ENCODE measurements at regions not wholly inside any gene's neighbourhood (a gene's known extent, or its start where the extent isn't known, plus 50 kb on each side); places are given as distances from the start of the nearest gene placed in this dataset.

DNA sequence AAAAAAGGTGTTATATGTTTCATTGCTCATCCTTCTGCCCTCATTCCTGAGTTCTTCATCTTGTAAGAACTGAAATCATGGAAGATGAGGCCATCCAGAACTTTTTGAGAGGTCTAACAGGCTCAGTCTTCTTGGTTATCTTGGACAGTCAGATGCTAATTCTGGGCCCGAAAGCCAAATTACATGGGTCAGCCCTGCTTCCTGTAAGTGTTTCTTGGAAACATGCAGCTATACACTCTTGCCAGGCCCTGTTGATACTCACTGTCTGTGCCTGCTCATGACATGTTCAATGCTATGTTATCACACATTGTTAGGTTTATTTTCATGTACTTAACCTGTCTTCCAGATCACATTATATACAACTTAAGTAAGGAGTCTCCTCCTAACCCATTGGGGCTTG lies 542.5 kb downstream of the NUF2 start:
- Histone ChIP-seq H2AK5ac (ENCODE audit: low read depth, low read length) (no peak overlapping the region), H3K79me1 (ENCODE audit: low read depth in 1 of 2, low read length in 2 of 2) (no peaks in the 10 kb centered on the region), H3K23ac (ENCODE audit: low read depth, low read length) (no peak overlapping the region), H3K4ac (ENCODE audit: low read depth, low read length) (no peak overlapping the region), H3K36me3 (ENCODE audit: control insufficient read depth, insufficient read depth, low read length) (no peaks in the 10 kb centered on the region), H3K9ac (ENCODE audit: low read depth, low read length) (no peak overlapping the region), H3K27ac (ENCODE audit: insufficient read depth, low read length) (no peak overlapping the region), H4K20me1 (ENCODE audit: insufficient read depth, low read length) (no peaks in the 10 kb centered on the region), H2BK5ac (ENCODE audit: low read depth, low read length, poor library complexity, severe bottlenecking) (no peak overlapping the region), H3K14ac (replicated peaks; ENCODE audit: low read depth, low read length) (no peak overlapping the region), H2AK9ac (replicated peaks; ENCODE audit: low read depth, low read length, poor library complexity) (no peak overlapping the region), H2AFZ (replicated peaks; ENCODE audit: low read length, poor library complexity) (no peak overlapping the region), H4K5ac (ENCODE audit: low read depth, low read length) (no peak overlapping the region), H2BK20ac (ENCODE audit: low read depth, low read length) (no peak overlapping the region), H3K9me1 (ENCODE audit: insufficient read depth, low read length) (no peaks in the 10 kb centered on the region), H3K4me1 (ENCODE audit: control insufficient read depth, insufficient read depth, low read length) (no peaks in the 10 kb centered on the region), H3K56ac (ENCODE audit: extremely low read depth, insufficient read depth, low read length) (no peak overlapping the region), H4K91ac (ENCODE audit: insufficient read depth, low read depth, low read length) (no peak overlapping the region), H3K9me3 (ENCODE audit: control insufficient read depth, insufficient read depth, low read length) (no peaks in the 10 kb centered on the region; the same call in 1 of the 2 replicates), H3K18ac (ENCODE audit: low read depth, low read length) (no peak overlapping the region), H4K8ac (ENCODE audit: low read depth in 2 of 2, low read length in 2 of 2) (no peak overlapping the region), H3K27me3 (ENCODE audit: control insufficient read depth, insufficient read depth, low read length) (no peaks in the 10 kb centered on the region), H3K4me3 (ENCODE audit: insufficient read depth, low read depth, low read length) (no peak overlapping the region), H3K4me2 (ENCODE audit: low read depth, low read length) (no peak overlapping the region), H2BK120ac (ENCODE audit: low read depth, low read length) (no peak overlapping the region), H2BK15ac (ENCODE audit: low read depth, low read length) (no peak overlapping the region)
- 83% methylated on average over 1 of the region's 1 CpG; no CpG with 5 or more reads in 1 of the 2 experiments for WGBS, 2 experiments (ENCODE audit: extremely low coverage in 2 of 2, insufficient read length in 1 of 2)
- dilution Hi-C loops (cut with HindIII; ENCODE audit: low sequenced_read_pairs, unreplicated experiment) (no loop called here), intact Hi-C loops (cut with micrococcal nuclease) (no loop called here), in situ Hi-C loops (cut with MboI; ENCODE audit: low sequenced_read_pairs) (no loop called here)
- ATAC-seq (ENCODE audit: low read depth) (no peak), DNase-seq (no peak)
- CTCF ChIA-PET = no interaction called here
- no peak for TF ChIP-seq CHD1 (IDR thresholded peaks at IDR 0.05; ENCODE audit: low read depth, low read length)
- TF ChIP-seq MAZ (IDR thresholded peaks at IDR 0.05; ENCODE audit: borderline replicate concordance, low read depth, low read length) = no peak
- no peak for TF ChIP-seq CEBPB (IDR thresholded peaks at IDR 0.05; ENCODE audit: low read depth, low read length)
- TF ChIP-seq SMC3 (IDR thresholded peaks at IDR 0.05; ENCODE audit: low read depth, low read length) = no peak
- no peak for TF ChIP-seq BHLHE40 (IDR thresholded peaks at IDR 0.05; ENCODE audit: low read depth, low read length)
- TF ChIP-seq, protein P1, sequence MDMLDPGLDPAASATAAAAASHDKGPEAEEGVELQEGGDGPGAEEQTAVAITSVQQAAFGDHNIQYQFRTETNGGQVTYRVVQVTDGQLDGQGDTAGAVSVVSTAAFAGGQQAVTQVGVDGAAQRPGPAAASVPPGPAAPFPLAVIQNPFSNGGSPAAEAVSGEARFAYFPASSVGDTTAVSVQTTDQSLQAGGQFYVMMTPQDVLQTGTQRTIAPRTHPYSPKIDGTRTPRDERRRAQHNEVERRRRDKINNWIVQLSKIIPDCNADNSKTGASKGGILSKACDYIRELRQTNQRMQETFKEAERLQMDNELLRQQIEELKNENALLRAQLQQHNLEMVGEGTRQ (IDR thresholded peaks at IDR 0.05; ENCODE audit: low read depth, low read length) = no peak
- TF ChIP-seq MXI1 (IDR thresholded peaks at IDR 0.05; ENCODE audit: borderline replicate concordance, low read depth, low read length) = no peak
- TF ChIP-seq, protein P2, sequence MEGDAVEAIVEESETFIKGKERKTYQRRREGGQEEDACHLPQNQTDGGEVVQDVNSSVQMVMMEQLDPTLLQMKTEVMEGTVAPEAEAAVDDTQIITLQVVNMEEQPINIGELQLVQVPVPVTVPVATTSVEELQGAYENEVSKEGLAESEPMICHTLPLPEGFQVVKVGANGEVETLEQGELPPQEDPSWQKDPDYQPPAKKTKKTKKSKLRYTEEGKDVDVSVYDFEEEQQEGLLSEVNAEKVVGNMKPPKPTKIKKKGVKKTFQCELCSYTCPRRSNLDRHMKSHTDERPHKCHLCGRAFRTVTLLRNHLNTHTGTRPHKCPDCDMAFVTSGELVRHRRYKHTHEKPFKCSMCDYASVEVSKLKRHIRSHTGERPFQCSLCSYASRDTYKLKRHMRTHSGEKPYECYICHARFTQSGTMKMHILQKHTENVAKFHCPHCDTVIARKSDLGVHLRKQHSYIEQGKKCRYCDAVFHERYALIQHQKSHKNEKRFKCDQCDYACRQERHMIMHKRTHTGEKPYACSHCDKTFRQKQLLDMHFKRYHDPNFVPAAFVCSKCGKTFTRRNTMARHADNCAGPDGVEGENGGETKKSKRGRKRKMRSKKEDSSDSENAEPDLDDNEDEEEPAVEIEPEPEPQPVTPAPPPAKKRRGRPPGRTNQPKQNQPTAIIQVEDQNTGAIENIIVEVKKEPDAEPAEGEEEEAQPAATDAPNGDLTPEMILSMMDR (conservative IDR thresholded peaks at IDR 0.05; ENCODE audit: low read depth, low read length) = no peak
- no peak for TF ChIP-seq POLR2A (IDR thresholded peaks at IDR 0.05; ENCODE audit: low read depth, low read length)
- no peak for TF ChIP-seq RAD21 (IDR thresholded peaks at IDR 0.05; ENCODE audit: low read length)
- TF ChIP-seq MAFK (IDR thresholded peaks at IDR 0.05; ENCODE audit: low read depth, low read length) = no peak
- TF ChIP-seq RCOR1 (IDR thresholded peaks at IDR 0.05; ENCODE audit: insufficient replicate concordance, low read length) = no peak
- TF ChIP-seq RFX5 (IDR thresholded peaks at IDR 0.05; ENCODE audit: low read depth, low read length) = no peak
- no peak for TF ChIP-seq NFE2L2 (IDR thresholded peaks at IDR 0.05; ENCODE audit: low read depth, low read length)
- TF ChIP-seq, protein P3, sequence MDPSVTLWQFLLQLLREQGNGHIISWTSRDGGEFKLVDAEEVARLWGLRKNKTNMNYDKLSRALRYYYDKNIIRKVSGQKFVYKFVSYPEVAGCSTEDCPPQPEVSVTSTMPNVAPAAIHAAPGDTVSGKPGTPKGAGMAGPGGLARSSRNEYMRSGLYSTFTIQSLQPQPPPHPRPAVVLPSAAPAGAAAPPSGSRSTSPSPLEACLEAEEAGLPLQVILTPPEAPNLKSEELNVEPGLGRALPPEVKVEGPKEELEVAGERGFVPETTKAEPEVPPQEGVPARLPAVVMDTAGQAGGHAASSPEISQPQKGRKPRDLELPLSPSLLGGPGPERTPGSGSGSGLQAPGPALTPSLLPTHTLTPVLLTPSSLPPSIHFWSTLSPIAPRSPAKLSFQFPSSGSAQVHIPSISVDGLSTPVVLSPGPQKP (IDR thresholded peaks at IDR 0.05; ENCODE audit: borderline replicate concordance, low read depth, low read length) = no peak
- TF ChIP-seq FOS (IDR thresholded peaks at IDR 0.05; ENCODE audit: low read depth, low read length) = no peak
- no TSS peak for BruUV-seq (replicated peaks)
- POLR2A ChIA-PET (ENCODE audit: unreplicated experiment) = no interaction called here

Data from IMR-90 (cell line).